GM12874 (cell line): ENCODE measurements at regions not wholly inside any gene's neighbourhood (a gene's known extent, or its start where the extent isn't known, plus 50 kb on each side); places are given as distances from the start of the nearest gene placed in this dataset.

Experiments
- TF ChIP-seq, protein P1 (sequence below): IDR thresholded peaks from 2 replicates; pipeline ENCODE4 v1.5.1; 2011; ENCODE audit warnings: low read depth, mild to moderate bottlenecking, control low read depth, low read length, moderate library complexity; ENCODE audit not compliant: insufficient read depth

GRCh38 chr3:104368760-104369159 is 997.9 kb upstream of the ALCAM start:
- TF ChIP-seq, protein P1, sequence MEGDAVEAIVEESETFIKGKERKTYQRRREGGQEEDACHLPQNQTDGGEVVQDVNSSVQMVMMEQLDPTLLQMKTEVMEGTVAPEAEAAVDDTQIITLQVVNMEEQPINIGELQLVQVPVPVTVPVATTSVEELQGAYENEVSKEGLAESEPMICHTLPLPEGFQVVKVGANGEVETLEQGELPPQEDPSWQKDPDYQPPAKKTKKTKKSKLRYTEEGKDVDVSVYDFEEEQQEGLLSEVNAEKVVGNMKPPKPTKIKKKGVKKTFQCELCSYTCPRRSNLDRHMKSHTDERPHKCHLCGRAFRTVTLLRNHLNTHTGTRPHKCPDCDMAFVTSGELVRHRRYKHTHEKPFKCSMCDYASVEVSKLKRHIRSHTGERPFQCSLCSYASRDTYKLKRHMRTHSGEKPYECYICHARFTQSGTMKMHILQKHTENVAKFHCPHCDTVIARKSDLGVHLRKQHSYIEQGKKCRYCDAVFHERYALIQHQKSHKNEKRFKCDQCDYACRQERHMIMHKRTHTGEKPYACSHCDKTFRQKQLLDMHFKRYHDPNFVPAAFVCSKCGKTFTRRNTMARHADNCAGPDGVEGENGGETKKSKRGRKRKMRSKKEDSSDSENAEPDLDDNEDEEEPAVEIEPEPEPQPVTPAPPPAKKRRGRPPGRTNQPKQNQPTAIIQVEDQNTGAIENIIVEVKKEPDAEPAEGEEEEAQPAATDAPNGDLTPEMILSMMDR: no peak

- TF ChIP-seq, protein P1: no peak
Observed at GRCh38 chr3:104385421-104385820, 981.3 kb upstream of the ALCAM start.

DNA sequence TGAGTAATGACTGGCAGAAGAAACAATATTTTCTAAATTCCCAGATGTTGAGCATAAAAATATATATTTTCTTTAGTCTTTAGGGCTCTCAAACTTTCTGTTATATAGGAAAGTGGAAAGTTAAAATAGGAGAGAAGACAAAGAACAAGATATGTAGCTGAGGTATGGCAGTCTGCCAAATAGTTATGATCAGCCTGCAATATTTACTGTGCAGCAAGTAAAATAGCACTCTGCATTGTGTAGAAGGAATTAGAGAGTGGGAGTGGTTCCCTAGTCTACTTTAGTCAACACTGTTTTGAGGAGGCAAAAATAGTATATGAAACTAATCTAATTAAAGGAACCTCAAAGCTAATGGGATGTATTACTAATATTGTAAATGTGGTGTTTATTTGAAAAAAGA is 978.1 kb upstream of the ALCAM start:
- TF ChIP-seq, protein P1: no peak

DNA sequence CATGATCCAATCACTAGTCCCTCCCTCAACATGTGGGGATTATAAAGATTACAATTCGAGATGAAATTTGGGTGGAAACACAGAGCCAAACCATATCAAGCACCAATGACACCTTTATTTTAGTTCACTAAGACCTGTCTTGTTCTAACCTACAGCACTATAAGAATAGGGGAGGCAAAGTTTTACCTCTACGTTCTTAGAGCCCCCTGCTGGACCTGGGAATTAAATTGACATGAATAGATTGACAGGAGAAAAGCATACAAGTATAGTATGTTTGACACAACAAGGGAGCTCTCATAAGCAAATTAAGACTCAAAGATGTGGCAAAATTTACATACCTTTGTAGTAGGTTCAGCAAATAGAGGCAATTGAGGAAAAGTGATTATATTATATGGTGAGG is 974.4 kb upstream of the ALCAM start:
- TF ChIP-seq, protein P1: no peak

DNA sequence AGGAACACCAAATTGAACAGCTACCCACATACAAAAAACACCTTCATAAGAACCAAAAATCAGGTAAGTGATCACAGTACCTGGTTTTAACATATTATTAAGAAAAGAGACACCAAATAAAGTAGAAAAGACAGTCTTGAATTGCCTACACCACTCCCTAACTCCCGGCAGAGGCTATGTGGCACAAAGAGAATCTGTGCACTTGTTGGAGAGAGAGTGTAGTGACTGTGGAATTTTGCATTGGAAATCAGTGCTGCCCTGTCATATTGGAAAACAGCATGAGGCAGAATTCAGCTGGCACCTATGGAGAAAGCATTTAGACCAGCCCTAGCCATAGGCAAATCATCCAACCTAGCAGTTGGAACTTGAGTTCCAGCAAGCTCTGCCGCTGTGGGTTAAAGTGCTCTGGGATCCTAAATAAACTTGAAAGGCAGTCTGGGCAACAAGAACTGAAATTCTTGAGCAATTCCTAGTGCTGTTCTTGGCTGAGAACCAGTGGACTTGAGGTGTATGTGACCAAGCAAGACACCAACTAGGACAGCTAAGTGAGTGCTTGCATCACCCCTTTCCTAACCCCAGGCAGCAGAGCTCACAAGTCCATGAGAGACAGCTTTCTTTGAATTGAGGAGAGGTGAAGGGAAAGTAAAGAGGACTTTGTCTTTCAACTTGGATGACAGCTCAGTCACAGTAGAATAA is 969.6 kb upstream of the ALCAM start:
- TF ChIP-seq, protein P1: no peak

GRCh38 chr3:104397713-104398112 is 969.0 kb upstream of the ALCAM start:
- TF ChIP-seq, protein P1: no peak

DNA sequence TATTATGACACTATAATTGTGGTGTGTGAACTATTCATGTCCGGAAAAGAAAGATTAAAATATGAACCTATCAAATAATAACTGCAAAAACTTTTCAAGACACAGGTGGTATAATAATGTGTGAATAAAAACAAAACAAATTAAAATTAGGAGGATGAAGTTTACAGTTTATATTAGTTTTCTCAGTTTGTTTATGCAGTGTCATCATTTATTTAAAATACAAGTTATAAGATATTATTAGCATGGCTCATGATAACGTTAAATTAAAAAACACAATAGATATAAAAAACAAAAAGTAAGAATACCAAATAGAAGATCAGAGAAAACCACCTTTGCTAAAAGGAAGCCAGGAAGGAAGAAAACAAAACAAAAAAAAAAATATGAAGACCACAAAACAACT is 963.8 kb upstream of the ALCAM start:
- TF ChIP-seq, protein P1: no peak
